IPS-NIHi7 (cell line): ENCODE measurements at regions not wholly inside any gene's neighbourhood (a gene's known extent, or its start where the extent isn't known, plus 50 kb on each side); places are given as distances from the start of the nearest gene placed in this dataset.
"Not testable (repeated sequence)": the region's sequence is repeated elsewhere in the genome, so short reads cannot be mapped to it uniquely, and the experiment has no call there.

ENCODE experiments used
- DNase-seq: peaks from one replicate; pipeline ENCODE4 v3.0.0; 2012; ENCODE audit warnings: mixed read lengths; ENCODE audit errors: extremely low spot score

DNA sequence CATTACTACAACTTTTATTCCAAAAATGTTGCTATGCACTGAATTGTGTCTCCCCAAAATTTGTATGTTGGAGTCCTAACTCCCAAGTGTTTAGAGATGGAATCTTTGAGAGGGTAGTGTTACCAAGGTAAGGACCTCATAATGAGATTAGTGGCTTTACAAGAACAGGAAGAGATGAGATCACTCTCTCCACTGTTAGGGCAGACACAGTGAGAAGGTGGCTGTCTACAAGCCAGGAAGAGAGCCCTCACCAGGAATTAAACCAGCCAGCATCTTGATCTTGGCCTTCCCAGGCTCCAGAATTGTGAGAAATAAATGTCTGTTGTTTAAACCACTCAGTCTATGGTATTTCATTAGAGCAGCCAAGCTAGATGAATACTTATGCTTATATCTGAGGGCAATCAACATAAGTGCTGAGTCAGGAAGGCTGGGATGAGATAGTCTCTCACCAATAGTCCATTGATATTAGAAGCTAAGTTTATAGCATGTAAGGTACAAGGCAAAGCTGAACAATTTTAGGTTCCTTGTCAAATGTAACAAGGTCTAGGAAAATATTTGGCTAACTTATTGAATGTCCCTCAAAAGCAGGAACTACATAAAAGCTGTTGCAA is 317.6 kb upstream of the REG3G start:
- no peak for DNase-seq

DNA sequence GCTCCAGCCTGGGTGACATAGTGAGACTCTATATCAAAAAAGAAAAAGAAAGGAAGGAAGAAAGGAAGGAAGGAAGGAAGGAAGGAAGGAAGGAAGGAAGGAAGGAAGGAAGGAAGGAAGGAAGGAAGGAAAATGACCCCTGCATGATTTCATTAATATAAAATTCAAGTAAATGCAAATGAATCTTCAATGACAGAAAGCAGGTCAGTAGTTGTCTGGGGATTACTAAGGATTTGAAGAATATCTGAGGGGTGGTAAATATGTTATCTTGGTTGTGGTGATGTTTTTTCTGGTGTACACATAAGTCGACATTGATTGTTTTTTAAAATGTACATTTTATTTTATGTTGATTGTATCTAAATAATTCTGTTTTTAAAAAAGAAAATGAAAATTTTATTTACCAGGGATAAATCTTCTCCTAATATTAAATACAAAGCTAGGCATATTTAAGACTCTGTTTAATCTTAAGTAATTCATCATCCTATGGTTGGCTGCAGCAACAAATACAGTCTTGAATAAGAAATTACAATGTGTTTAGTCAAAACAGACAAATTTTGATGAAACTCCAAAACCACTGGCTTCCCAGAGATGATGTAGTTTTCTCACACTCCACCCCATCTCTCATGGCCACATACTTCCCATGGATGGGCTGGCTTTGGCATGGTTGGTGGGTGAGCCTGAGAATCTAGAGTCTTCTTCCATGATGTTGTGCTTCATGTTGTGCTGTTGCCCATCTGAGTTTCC is 314.7 kb upstream of the REG3G start:
- DNase-seq = no peak

DNA sequence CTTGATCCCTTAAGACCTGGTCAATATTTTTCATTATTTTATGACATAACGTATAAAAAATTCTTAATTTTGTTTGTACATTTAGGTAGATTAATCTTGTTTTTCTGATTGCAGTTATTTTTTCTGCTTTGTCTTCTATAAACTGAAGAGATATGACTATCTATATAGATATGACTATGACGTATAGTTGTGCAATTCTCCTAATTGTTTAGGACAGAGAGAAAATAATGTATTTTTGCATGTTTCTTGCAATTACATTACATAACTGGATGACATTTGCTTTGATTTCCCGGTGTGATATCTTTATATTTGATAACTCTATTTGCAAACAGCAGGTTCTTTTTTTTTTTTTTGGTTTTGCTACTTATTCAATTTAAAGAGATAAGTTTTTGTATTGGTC is 310.2 kb upstream of the REG3G start:
- DNase-seq = no peak

DNA sequence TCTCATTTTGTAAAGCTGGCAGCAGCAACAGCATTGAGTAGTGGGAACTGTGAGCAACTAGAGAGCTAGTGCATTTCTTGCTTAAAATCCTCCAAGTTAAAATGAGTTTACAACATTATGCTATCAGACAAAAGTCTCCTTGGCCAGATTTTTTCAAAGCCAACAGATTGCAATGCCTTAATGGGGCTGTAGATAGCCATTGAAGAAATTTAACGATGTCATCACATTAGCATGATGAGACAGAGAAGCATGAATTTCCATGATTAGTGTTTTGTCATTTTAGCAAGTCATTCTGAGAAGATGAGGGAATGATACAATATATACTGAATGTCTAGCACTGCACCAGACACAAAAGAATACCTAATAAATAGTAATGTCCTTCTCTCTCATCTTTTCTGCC is 307.5 kb upstream of the REG3G start:
- no peak for DNase-seq

DNA sequence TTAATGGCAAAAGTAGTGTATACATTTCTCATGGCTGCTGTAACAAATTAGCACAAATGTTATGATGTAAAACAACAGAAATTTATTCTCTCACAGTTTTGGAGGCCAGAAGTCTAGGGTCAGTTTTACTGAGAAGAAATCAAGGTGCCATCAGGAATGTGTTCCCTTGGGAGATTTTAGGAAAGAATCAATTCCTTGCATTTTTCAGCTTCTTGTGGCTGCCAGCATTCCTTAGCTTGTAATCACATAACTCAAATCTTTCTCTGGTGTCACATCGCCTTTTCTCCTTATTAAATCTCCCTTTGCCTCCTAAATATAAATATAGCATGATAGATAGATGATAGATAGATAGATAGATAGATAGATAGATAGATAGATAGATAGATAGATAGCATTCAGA is 307.0 kb upstream of the REG3G start:
- no peak for DNase-seq

DNA sequence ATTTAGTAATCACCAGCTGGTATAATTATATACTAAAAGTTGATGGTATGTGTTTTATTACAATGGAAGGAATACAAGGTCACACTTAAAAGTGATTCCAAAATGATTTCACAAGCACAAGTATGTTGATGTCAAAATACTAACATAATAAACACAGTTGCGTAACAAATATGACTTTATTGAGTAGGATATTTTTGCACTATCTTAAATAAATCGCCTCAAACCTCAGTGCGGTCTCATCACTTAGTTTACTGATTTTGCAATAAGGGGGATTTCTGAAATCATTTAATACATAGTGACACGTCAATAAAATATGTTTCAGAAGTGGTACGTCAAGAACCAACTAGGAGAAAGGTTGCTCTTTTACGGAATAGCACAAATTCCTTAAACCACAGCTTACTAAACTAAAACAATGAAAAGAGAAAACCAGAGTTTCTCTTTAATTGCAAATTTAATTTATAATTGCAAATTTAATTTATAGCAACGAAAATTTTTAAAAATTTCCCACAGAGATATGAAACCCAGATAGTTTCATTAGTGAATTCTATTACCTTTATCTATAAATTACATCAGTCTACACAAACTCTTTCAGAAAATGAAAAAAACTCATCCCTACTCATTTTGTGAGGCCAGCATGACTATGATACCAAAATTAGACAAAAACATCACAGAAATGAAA is 304.0 kb upstream of the REG3G start:
- no peak for DNase-seq

DNA sequence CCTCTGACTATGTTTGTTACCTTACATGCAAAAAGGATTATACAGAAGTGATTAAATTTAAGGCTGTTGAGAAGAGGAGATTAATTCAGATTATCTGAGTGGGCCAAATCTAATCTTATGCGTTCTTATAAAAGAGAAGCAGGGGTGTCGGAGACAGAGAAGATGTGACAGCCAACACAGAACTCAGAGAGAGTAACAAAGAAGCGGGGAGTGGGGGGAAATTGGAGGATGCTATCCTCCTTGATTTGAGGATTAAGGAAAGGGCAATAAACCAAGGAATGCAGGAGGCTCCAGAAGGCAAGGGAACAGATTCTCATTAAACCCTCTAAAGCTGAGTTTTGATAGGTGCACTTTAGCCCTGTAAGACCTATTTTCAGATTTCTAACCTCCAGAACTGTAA is 291.3 kb upstream of the REG3G start:
- DNase-seq = no peak

DNA sequence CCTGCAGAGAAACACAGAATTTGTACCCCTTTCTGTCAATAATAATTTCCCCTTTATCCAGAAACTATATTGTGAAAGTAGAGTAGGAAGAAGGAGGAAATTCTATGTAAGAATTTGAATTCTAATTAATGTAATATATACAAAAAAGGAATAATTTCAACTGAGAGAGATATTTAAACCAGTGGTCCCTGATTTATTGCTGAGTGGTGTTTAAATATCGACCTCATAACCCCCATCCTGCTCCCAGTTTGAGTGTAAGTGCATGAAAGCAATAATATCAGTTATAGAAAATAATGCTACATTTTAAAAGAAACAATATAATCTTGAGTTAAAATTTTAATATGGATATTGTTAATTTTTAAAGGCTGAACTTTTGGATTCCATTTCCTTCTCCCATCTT is 286.2 kb upstream of the REG3G start:
- no peak for DNase-seq

DNA sequence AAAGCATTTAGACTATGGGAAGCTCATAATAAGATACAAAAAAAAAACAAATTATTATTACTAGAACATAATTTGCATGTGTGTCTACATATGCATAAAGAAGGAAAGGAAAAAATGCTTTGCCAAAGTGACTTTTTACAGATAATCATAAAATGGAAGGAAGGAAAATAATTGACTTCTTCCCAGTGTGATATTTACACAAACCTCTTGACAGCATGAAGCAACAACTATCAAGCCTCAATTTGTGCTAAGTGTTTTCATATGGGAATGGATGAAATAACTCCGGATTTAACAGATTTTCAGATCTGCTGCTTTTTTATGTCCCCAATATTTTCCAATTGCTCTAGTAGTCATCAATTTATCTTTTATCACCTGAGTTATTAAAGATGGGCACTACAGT is 275.9 kb upstream of the REG3G start:
- no peak for DNase-seq

DNA sequence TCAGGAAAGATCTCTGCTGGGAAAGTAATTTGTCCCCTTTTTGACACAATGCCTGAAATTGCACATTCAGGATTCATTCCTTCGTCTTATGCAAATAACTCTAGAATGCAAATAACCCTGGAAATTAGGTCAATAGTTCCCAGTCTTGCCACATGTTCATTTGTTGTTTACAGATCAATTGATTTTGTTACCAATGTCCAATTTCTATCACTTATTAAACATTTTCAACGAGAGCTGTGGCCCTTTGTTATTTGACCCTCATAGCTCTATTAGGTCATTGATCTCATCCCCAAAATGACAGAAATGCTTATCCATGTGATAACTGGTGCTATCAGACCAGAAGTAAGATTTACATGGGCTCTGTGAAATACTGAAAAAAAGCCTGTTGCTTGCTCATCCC is 275.3 kb upstream of the REG3G start:
- DNase-seq = no peak

DNA sequence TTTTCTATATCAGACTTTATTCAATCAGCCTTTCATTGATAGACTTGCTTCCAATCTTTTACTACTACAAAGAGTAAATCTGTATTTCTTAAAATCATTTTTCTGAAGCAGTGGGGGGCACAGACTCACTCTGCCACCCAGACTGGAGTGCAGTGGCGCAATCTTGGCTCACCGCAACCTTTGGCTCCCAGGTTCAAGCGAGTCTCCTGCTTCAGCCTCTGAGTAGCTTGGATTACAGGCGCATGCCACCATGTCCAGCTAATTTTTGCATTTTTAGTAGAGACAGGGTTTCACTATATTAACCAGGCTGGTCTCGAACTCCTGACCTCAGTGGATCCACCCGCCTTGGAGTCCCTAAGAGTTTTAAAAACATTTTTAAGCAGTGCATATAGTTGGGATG is 270.6 kb upstream of the REG3G start:
- DNase-seq = no peak

DNA sequence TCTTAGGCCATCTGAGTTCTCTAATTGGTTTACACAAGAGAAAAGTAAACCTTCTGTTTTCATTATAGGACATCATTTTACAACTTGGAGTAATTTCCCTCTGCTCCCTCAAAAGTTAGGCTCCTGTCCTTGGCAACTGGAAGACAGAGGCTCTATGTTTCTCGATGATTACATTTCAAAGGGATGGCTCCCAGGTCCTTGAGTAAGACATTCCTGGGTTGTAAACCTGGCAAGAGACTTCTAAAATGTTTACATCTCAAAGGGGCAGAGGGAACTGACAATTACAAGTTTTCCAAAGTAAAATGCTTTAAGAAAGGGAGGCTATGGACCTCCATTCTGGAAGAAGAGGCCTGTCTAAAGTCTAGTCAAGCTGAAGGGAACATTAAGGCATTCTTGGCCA is 268.3 kb upstream of the REG3G start:
- DNase-seq = no peak

DNA sequence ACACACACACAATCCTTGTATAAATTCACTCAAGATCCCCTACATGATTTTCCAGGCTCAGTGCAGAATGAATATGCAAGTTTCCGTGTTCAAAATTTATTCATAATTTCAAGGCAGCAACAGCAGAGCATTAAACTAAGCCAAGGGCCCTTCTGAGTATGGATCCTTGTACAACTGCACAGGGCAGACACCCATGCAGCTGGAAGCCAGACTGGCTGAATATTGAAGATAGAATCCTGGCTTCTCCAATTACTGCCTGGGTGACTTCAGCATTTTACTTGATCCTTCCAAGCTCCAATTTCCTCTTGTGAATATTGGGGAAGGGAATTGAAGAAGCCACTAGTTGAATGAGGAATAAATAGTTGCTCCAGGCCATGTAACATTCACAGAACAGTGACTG is 267.9 kb upstream of the REG3G start:
- no peak for DNase-seq

DNA sequence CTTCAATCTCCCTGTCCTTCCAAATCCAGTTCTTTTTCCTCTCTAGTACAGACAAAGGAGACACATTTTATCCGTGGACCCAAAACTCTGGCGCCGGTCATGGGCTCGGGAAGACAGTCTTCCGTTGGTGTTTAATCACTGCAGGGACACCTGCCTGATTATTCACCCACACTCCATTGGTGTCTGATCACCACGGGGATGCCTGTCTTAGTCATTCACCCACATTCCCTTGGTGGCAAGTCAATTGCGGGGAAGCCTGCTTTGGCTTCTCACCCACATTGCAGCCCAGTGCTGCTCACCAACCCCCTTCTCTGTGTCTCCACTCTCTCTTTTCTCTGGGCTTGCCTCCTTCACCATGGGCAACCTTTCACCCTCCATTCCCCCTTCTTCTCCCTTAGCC is 266.7 kb upstream of the REG3G start:
- DNase-seq = not testable (repeated sequence)

DNA sequence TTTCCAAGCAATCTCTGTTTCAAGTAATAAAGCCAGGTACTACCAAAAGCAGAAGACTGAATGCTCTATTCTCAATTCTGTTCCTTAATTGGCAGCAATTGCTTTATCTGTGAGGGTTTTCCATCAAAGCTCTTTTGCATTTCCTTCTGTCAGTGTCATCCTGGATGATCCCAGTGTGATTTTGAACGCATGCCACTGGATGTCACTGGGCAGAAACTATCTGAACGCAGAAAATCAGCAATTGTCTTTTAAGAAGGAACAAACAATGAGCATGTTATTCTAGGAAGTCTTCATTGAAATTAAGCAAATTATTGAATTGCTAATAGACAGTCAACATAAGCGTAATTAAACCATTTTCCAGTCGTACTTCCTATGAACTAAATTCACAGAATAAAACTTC is 259.0 kb upstream of the REG3G start:
- no peak for DNase-seq

DNA sequence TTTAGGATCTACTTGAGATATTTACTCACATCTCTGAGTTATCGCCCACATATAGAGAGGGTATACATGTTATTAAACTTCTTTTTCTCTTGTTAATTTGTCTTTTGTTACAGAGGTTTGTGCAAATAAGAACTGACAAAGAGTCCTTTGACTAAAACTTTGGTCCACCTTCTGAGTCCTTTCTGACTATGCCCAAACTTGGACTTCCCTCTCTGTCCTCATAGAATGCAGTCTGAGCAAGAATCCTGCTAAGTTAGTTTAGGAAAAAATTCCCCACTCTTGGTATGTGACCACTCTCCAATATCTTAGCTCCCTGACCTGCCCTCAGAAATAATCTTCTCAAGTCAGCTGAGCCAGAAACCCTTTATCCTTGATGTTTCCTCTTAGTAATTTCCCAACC is 257.5 kb upstream of the REG3G start:
- no peak for DNase-seq

DNA sequence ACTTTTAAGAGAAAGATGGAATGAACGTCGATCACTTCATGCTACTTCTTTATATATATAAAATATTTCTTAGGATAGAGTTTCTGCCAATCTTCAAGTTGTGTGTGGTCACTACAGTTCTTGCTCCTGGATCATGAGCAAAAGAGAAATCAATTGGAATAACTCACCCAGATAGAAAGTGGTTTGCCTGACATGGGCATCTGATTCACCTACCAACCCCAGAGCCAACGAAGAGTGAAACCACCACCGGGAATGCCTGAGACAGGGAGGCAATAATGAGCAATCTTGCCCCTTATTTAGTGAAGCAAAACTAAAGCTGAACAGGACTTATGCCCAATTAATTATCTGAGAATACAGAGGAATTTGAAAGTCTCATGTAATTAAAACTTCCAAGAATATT is 250.2 kb upstream of the REG3G start:
- no peak for DNase-seq

DNA sequence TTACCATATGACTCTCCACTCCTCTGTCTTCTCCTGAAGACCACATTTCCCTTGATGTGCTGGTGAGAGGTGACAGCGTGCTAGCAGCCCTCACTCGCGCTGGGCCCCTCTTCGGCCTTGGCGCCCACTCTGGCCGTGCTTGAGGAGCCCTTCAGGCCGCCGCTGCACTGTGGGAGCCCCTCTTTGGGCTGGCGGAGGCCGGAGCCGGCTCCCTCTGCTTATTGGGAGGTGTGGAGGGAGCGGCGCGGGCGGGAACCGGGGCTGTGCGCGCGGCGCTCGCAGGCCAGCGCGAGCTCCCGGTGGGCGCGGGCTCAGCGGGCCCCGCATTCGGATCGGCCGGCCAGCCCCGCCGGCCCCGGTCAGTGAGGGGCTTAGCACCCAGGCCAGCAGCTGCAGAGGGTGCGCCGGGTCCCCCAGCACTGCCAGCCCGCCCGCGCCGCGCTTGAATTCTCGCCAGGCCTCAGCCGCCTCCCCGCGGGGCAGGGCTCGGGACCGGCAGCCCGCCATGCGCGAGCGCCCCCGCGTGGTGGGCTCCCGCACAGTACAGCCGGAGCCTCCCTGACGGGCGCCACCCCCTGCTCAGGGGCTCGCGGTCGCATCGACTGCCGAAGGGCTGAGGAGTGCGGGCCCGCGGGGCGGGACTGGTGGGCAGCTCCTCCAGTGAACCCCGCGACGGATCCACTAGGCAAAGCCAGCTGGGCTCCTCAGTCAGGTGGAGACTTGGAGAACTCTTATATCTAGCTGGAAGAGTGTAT is 246.6 kb upstream of the REG3G start:
- DNase-seq = no peak

DNA sequence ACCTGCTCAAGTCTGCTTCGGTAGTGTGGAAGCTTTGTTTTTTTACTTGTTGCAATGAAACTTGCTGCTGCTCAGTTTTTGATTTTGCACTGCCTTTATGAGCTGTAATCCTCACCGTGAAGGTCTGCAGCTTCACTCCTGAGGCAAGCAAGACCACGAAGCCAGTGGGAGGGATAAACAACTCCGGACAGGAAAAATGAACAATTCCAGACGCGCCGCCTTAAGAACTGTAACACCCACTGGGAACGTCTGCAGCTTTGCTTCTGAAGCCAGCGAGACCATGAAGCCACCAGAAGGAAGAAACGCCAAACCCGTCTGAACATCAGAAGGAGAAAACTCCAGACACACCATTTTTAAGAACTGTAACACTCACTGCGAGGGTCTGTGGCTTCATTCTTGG is 245.7 kb upstream of the REG3G start:
- no peak for DNase-seq

DNA sequence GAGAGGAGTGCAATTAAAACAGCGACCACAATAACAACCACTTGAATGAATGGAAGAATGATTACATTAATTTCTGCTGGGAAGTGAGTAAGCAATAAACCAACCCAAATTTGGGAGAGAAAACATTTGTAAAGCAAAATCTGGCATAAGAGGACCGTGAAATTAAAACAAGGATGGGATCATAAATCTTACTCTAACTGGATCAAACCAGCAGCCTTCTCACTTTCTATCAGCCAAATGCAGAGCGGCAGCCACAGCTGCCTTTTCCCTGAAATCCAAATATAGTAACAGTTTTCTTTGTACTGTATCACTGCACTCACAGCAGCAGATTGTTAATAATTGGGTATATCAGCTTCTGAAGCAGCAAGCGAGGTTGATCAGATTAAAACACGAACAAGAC is 245.2 kb upstream of the REG3G start:
- DNase-seq = no peak

DNA sequence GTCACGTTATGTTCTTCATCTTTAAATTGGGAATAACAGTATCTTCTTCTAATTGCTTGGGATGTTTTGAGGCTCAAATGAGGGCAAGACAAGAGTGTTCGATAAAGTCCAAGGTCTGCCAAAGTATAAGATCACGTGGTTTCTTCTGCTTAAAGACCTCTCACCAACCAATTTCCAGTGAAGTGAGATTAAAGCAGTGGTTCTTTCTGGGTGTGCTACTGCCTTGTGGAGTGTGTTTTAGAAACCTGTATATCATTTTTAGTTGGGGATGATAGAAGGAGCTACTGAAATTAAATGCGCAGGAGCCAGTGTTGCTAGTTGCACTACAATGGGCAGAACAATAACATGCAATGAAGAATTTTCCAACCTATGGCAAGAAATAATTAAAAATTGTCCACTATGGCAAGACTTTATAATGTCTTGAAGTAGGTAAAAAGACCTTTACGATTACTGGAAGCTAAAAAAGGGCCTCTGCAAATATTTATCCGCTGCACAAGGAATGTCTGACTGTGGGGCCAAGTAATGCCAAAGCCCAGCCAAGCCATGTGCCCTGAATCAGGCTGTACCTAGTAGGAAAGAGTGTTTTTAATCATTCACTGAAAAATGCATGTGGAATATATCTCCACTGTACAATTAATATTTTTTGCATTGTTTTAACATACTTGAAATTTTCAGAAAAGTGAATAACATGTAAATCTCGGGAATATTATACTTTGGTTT is 244.5 kb upstream of the REG3G start:
- no peak for DNase-seq

DNA sequence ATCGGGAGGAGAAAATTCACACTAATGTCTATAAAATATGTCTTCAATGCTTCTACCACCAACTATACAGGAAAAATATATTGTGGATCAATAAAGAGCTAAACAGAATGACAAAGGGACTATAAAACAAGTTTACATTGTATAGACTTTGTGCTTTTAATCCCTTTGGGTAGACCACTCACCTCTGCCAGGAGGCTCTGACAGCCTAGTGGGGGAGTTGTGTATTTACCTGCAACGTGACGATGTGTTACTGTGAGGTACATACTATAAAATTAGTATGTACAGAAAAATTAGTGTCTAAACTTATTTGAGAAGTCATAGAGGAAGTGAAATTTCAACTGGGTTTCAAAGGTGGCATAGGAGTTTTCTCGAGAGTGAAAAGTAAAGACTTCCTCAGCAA is 243.3 kb upstream of the REG3G start:
- no peak for DNase-seq
